Endothelial cell of umbilical vein (primary cell): ENCODE measurements at regions not wholly inside any gene's neighbourhood (a gene's known extent, or its start where the extent isn't known, plus 50 kb on each side); places are given as distances from the start of the nearest gene placed in this dataset.

Experiments used
- BruUV-seq: library from RNA; stranded (reverse); fragments of 400-500 nt; replicated peaks from 2 replicates; lab custom pipeline; 2021; lab: Mats Ljungman, UMichigan
- CTCF ChIA-PET: fragments of 300-600, 350-600 bp; sonication (Branson Sonifier 250); formaldehyde crosslinking; loops from one replicate; lab custom pipeline; 2021; ENCODE audit warnings: antibody characterized with exemption, inconsistent platforms; lab: Charles Lee
- POLR2A ChIA-PET: fragments of 300-600, 350-600 bp; sonication (Branson Sonifier 250); formaldehyde crosslinking; loops from one replicate; lab custom pipeline; 2021; ENCODE audit warnings: antibody characterized with exemption, inconsistent platforms; lab: Charles Lee
- DNase-seq: peaks from one replicate; pipeline ENCODE4 v3.0.0-alpha.2; 2011; ENCODE audit warnings: low read depth, low spot score
- FAIRE-seq: peaks from 2 replicates; lab custom pipeline; 2011; peaks lifted over from hg19 to GRCh38; lab: Jason Lieb, UNC
- H2AFZ ChIP-seq: 2 replicates; pipeline ENCODE4 v1.6.0; 2012; ENCODE audit warnings: low read depth, low read length, control low read depth, inconsistent platforms
- H3K27ac ChIP-seq: 2 replicates; pipeline ENCODE4 v1.5.1; 2011; ENCODE audit warnings: low read depth, mild to moderate bottlenecking, control low read depth, low read length, moderate library complexity; ENCODE audit not compliant: insufficient read depth
- H3K27me3 ChIP-seq, 2 experiments: 2 replicates each; pipeline versions ENCODE4 v1.6.0 to v1.6.1; 2011; ENCODE audit warnings: low read length in 2 of 2, mixed read lengths in 1 of 2; ENCODE audit not compliant: control insufficient read depth in 2 of 2, insufficient read depth in 2 of 2
- H3K36me3 ChIP-seq, 2 experiments: 2 replicates in 1 of 2; 3 replicates in 1 of 2; pipeline ENCODE4 v1.5.1; 2011; ENCODE audit warnings: low read length in 2 of 2, mild to moderate bottlenecking in 1 of 2, moderate library complexity in 1 of 2; ENCODE audit not compliant: control insufficient read depth in 2 of 2, insufficient read depth in 2 of 2; ENCODE audit errors: extremely low read depth in 1 of 2
- H3K4me1 ChIP-seq: 3 replicates; pipeline ENCODE4 v1.5.1; 2011; ENCODE audit warnings: mild to moderate bottlenecking, low read length; ENCODE audit not compliant: control insufficient read depth, insufficient read depth; ENCODE audit errors: extremely low read depth
- H3K4me2 ChIP-seq: 2 replicates; pipeline ENCODE4 v1.6.1; 2011; ENCODE audit warnings: low read length, control low read depth, mixed read lengths; ENCODE audit not compliant: insufficient read depth
- H3K4me3 ChIP-seq, 3 experiments: fragments of 200-600 bp in 1 of 3; sonication (generic), shearing (Covaris generic) in 1 of 3; replicated peaks in 1 of 3; 2 replicates each; pipeline ENCODE4 v1.5.1; 2011 to 2016; ENCODE audit warnings: control low read depth in 3 of 3, low read length in 3 of 3, mild to moderate bottlenecking in 2 of 3, inconsistent platforms in 1 of 3, low read depth in 1 of 3, moderate library complexity in 1 of 3; ENCODE audit not compliant: insufficient read depth in 1 of 3
- H3K79me2 ChIP-seq: 2 replicates; pipeline ENCODE4 v1.6.0; 2012; ENCODE audit warnings: low read length, inconsistent platforms; ENCODE audit not compliant: control insufficient read depth, insufficient read depth
- H3K9ac ChIP-seq: replicated peaks from 2 replicates; pipeline ENCODE3; 2011; ENCODE audit warnings: low read length, control low read depth; ENCODE audit not compliant: insufficient read depth; ENCODE audit errors: extremely low read depth
- H3K9me1 ChIP-seq: replicated peaks from 3 replicates; pipeline ENCODE4 v1.6.0; 2011; ENCODE audit warnings: mild to moderate bottlenecking, low read length; ENCODE audit not compliant: control insufficient read depth, insufficient read depth; ENCODE audit errors: extremely low read depth
- H3K9me3 ChIP-seq: replicated peaks from 2 replicates; pipeline ENCODE4 v1.5.1; 2012; ENCODE audit warnings: low read length, inconsistent platforms; ENCODE audit not compliant: control insufficient read depth, insufficient read depth
- H4K20me1 ChIP-seq: replicated peaks from 2 replicates; pipeline ENCODE3; 2011; ENCODE audit warnings: mild to moderate bottlenecking, low read length; ENCODE audit not compliant: control insufficient read depth, insufficient read depth; ENCODE audit errors: extremely low read depth
- CTCF ChIP-seq, 2 donors: IDR thresholded peaks; 1 replicate in 1 of 2; 2 replicates in 1 of 2; pipeline ENCODE4 v1.5.1; 2011; ENCODE audit warnings: low read length in 2 of 2, mild to moderate bottlenecking in 2 of 2, moderate library complexity in 2 of 2, control low read depth in 1 of 2, inconsistent platforms in 1 of 2, low read depth in 1 of 2; ENCODE audit not compliant: insufficient read depth in 1 of 2; ENCODE audit errors: extremely low read depth in 1 of 2
- EZH2 ChIP-seq: IDR thresholded peaks from 2 replicates; pipeline ENCODE4 v1.6.1; 2012; ENCODE audit warnings: borderline replicate concordance, low read depth, mild to moderate bottlenecking, moderate library complexity, low read length, inconsistent platforms; ENCODE audit not compliant: severe bottlenecking
- FOS ChIP-seq: IDR thresholded peaks from 2 replicates; pipeline ENCODE4 v1.6.1; 2011; ENCODE audit warnings: mild to moderate bottlenecking, low read length, moderate library complexity, borderline replicate concordance; ENCODE audit not compliant: insufficient read depth
- GATA2 ChIP-seq: IDR thresholded peaks from 2 replicates; pipeline ENCODE4 v1.7.0; 2011; ENCODE audit warnings: low read depth, mild to moderate bottlenecking, moderate library complexity, mixed read lengths, low read length; ENCODE audit not compliant: insufficient read length, insufficient read depth
- JUN ChIP-seq: IDR thresholded peaks from 2 replicates; pipeline ENCODE4 v1.6.1; 2011; ENCODE audit warnings: borderline replicate concordance, low read depth; ENCODE audit not compliant: insufficient read length, insufficient read depth
- MAX ChIP-seq: IDR thresholded peaks from 2 replicates; pipeline ENCODE4 v1.6.1; 2011; ENCODE audit not compliant: insufficient read depth, insufficient read length
- MYC ChIP-seq: IDR thresholded peaks from one replicate; pipeline ENCODE4 v1.6.1; 2011; ENCODE audit warnings: mild to moderate bottlenecking, low read depth, low read length
- POLR2A ChIP-seq: IDR thresholded peaks from 2 replicates; pipeline ENCODE4 v1.6.1; 2012; ENCODE audit warnings: low read depth, mild to moderate bottlenecking, control low read depth, low read length
- POLR2AphosphoS5 ChIP-seq: IDR thresholded peaks from 2 replicates; pipeline ENCODE4 v1.6.1; 2012; ENCODE audit warnings: low read depth, mild to moderate bottlenecking, control low read depth, low read length, moderate library complexity; ENCODE audit not compliant: insufficient read depth
- dilution Hi-C: fragments of 300-500 bp; cut with MboI; formaldehyde crosslinking; loops from one replicate; pipeline ENCODE4 v1.15.0; 2019; ENCODE audit warnings: low sequenced_read_pairs; ENCODE audit not compliant: extremely low pct_ligation_motif_present
- intact Hi-C: fragments of 100-400 bp; cut with micrococcal nuclease; formaldehyde crosslinking; loops from one replicate; pipeline ENCODE4 v1.10.0; 2022

- Histone ChIP-seq H3K9ac (no peak overlapping the region), H3K36me3 (no peaks in the 10 kb centered on the region), H3K4me1 (peaks cover 6% of the 10 kb centered on the region), H3K79me2 (no peaks in the 10 kb centered on the region), H3K9me3 (no peaks in the 10 kb centered on the region), H2AFZ (no peak overlapping the region), H3K4me2 (no peak overlapping the region), H3K4me3 (no peak overlapping the region), H3K27me3 (no peaks in the 10 kb centered on the region), H4K20me1 (no peaks in the 10 kb centered on the region), H3K9me1 (no peaks in the 10 kb centered on the region), H3K27ac (no peak overlapping the region)
- BruUV-seq, result no TSS peak
- dilution Hi-C loops (no loop called here), intact Hi-C loops (no loop called here)
- CTCF ChIA-PET, result no interaction called here
- no peak for FAIRE-seq
- POLR2A ChIA-PET, result no interaction called here
- no peak for DNase-seq
- TF ChIP-seq EZH2, result no peak
- no peak for TF ChIP-seq GATA2
- TF ChIP-seq POLR2AphosphoS5, result no peak
- no peak for TF ChIP-seq MYC
- no peak for TF ChIP-seq CTCF (IDR thresholded peaks at IDR 0.05; ENCODE audit: extremely low read depth in 1 of 2, insufficient read depth in 1 of 2, low read depth in 1 of 2, low read length in 2 of 2)
- TF ChIP-seq JUN, result no peak
- no peak for TF ChIP-seq MAX
- no peak for TF ChIP-seq POLR2A
- no peak for TF ChIP-seq FOS
These were observed 409.9 kb downstream of the AEBP2 start for GRCh38 chr12:19849208-19849607.
